ENCODE measurements at regions not wholly inside any gene's neighbourhood (a gene's known extent, or its start where the extent isn't known, plus 50 kb on each side); places are given as distances from the start of the nearest gene placed in this dataset.

DNA sequence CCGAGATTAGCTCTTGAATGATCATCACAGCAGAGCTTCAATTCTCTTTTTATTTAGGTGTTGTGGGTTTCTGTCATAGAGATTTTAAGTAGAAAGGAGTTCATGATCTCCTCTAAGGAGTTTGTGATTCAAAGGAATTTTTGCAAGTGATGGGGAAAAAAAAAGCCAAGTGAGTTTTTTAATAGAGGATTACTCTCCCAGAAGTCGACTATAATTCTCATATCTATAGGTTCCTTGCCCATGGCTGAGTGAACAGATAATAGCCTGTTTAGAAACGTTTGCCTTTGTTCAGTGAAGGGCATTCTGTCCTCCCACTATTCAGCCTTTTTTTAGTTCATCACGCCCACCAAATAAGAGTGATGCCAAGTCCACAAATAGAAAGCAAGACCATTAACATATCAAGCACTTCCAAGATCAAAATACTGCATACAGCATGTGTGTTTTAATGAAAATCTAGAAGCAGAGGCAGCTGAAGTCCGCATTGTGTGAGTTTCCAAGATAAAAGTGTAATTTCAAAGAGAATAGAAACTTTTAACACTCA, 398.4 kb upstream of the CNTN3 start:
- TF ChIP-seq, protein P1, sequence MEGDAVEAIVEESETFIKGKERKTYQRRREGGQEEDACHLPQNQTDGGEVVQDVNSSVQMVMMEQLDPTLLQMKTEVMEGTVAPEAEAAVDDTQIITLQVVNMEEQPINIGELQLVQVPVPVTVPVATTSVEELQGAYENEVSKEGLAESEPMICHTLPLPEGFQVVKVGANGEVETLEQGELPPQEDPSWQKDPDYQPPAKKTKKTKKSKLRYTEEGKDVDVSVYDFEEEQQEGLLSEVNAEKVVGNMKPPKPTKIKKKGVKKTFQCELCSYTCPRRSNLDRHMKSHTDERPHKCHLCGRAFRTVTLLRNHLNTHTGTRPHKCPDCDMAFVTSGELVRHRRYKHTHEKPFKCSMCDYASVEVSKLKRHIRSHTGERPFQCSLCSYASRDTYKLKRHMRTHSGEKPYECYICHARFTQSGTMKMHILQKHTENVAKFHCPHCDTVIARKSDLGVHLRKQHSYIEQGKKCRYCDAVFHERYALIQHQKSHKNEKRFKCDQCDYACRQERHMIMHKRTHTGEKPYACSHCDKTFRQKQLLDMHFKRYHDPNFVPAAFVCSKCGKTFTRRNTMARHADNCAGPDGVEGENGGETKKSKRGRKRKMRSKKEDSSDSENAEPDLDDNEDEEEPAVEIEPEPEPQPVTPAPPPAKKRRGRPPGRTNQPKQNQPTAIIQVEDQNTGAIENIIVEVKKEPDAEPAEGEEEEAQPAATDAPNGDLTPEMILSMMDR (IDR thresholded peaks at IDR 0.05) = no peak
- TF ChIP-seq POLR2AphosphoS5 (IDR thresholded peaks at IDR 0.05) (no peak), POLR2A (IDR thresholded peaks at IDR 0.05) (no peak)

Measured in suprapubic skin (tissue), 4 donors.